A549 (cell line): ENCODE measurements at regions not wholly inside any gene's neighbourhood (a gene's known extent, or its start where the extent isn't known, plus 50 kb on each side); places are given as distances from the start of the nearest gene placed in this dataset.

ENCODE experiments used
- ATAC-seq, 2 experiments: fragments of 200-7000 bp in 1 of 2; fragments of >200 bp in 1 of 2; cut with Nextera tagmentation in 1 of 2; cut with Tn5 transposase in 1 of 2; 3 replicates each; pipeline versions ENCODE4 v1.8.0 to v1.9.1; 2018 to 2020; ENCODE audit warnings: mild to moderate bottlenecking in 1 of 2, moderate library complexity in 1 of 2
- CTCF ChIA-PET: fragments of 300-600 bp; sonication (Branson Sonifier 250); formaldehyde crosslinking; extraction: SDS; loops from one replicate; lab custom pipeline; 2021; ENCODE audit warnings: antibody characterized with exemption, inconsistent platforms; lab: Yijun Ruan, JAX
- POLR2A ChIA-PET: fragments of 350-600 bp; formaldehyde crosslinking; extraction: SDS; loops from one replicate; lab custom pipeline; 2021; ENCODE audit warnings: antibody characterized with exemption, inconsistent platforms; lab: Yijun Ruan, JAX
- DNase-seq, 2 experiments: peaks; one replicate each; pipeline versions ENCODE4 v3.0.0 to v3.0.0-alpha.2; 2011 to 2016; ENCODE audit warnings: low read depth in 1 of 2, low spot score in 1 of 2
- FAIRE-seq: peaks from 2 replicates; lab custom pipeline; 2011; peaks lifted over from hg19 to GRCh38; lab: Jason Lieb, UNC
- H3K27ac ChIP-seq, 2 experiments: fragments of >200 bp; sonication (Bioruptor Twin); formaldehyde crosslinking; 3 replicates each; pipeline ENCODE4 v1.5.1; 2016 to 2017
- H3K4me1 ChIP-seq: fragments of >200 bp; sonication (Bioruptor Twin); formaldehyde crosslinking; 3 replicates; pipeline ENCODE4 v1.6.1; 2016
- H3K4me2 ChIP-seq: fragments of >200 bp; sonication (Bioruptor Twin); formaldehyde crosslinking; 3 replicates; pipeline ENCODE4 v1.6.1; 2016
- H3K4me3 ChIP-seq: fragments of >200 bp; sonication (Bioruptor Twin); formaldehyde crosslinking; 3 replicates; pipeline ENCODE4 v1.5.1; 2016
- H3K9me3 ChIP-seq: fragments of >200 bp; sonication (Bioruptor Twin); formaldehyde crosslinking; 3 replicates; pipeline ENCODE4 v1.6.1; 2016
- CBX8 ChIP-seq: fragments of 200-600 bp; sonication (generic); IDR thresholded peaks from 2 replicates; pipeline ENCODE4 v1.6.1; 2016
- CEBPB ChIP-seq, 2 experiments: fragments of >200 bp in 1 of 2; sonication (Bioruptor Twin) in 1 of 2; formaldehyde crosslinking in 1 of 2; IDR thresholded peaks; 2 replicates each; pipeline ENCODE4 v1.6.1; 2012 to 2016
- EHMT2 ChIP-seq: fragments of 200-600 bp; sonication (generic); IDR thresholded peaks from 2 replicates; pipeline ENCODE4 v1.6.1; 2016; ENCODE audit warnings: antibody characterized with exemption, low read depth, mild to moderate bottlenecking, moderate library complexity
- ESRRA ChIP-seq: fragments of 150-350 bp; IDR thresholded peaks from 2 replicates; pipeline ENCODE4 v1.6.1; 2014; ENCODE audit warnings: mild to moderate bottlenecking, low read length, borderline replicate concordance
- FOSL2 ChIP-seq, 2 experiments: fragments of 450-650 bp in 1 of 2; fragments of >200 bp in 1 of 2; sonication (Bioruptor Twin) in 1 of 2; formaldehyde crosslinking; IDR thresholded peaks; 2 replicates each; pipeline versions ENCODE4 v1.5.0 to v1.6.1; 2016 to 2020; ENCODE audit warnings: mild to moderate bottlenecking in 1 of 2, moderate library complexity in 1 of 2
- HOXA7 ChIP-seq: fragments of 250-450 bp; sonication (Bioruptor Pico); IDR thresholded peaks from 2 replicates; pipeline ENCODE4 v1.5.0; 2020; ENCODE audit warnings: mild to moderate bottlenecking, moderate library complexity
- HOXB13 ChIP-seq: fragments of 250-450 bp; sonication (Bioruptor Pico); IDR thresholded peaks from 2 replicates; pipeline ENCODE4 v1.5.0; 2020; ENCODE audit warnings: low read depth, mild to moderate bottlenecking, moderate library complexity
- KDM1A ChIP-seq: fragments of 200-600 bp; sonication (generic); IDR thresholded peaks from 2 replicates; pipeline ENCODE4 v1.6.1; 2016; ENCODE audit warnings: low read depth, mild to moderate bottlenecking
- MAFK ChIP-seq: fragments of 450-650 bp; IDR thresholded peaks from 2 replicates; pipeline ENCODE4 v1.6.1; 2014; ENCODE audit not compliant: partially characterized antibody
- NPAS2 ChIP-seq: fragments of 250-450 bp; sonication (Bioruptor Pico); IDR thresholded peaks from 2 replicates; pipeline ENCODE4 v1.8.0; 2022; ENCODE audit warnings: mild to moderate bottlenecking, moderate library complexity, borderline replicate concordance
- RAD21 ChIP-seq, 2 experiments: fragments of >200 bp in 1 of 2; sonication (Bioruptor Twin) in 1 of 2; formaldehyde crosslinking in 1 of 2; IDR thresholded peaks in 1 of 2; conservative IDR thresholded peaks in 1 of 2; 2 replicates in 1 of 2; 3 replicates in 1 of 2; pipeline ENCODE4 v1.6.1; 2012 to 2018; ENCODE audit warnings: inconsistent platforms in 1 of 2
- RARB ChIP-seq: fragments of 250-450 bp; sonication (Bioruptor Pico); IDR thresholded peaks from 2 replicates; pipeline ENCODE4 v1.8.0; 2021; ENCODE audit warnings: mild to moderate bottlenecking, moderate library complexity
- RCOR1 ChIP-seq: fragments of 150-350 bp; IDR thresholded peaks from 2 replicates; pipeline ENCODE4 v1.6.1; 2014; ENCODE audit warnings: antibody characterized with exemption, low read length, low read depth
- TFCP2L1 ChIP-seq: fragments of 250-450 bp; sonication (Bioruptor Pico); IDR thresholded peaks from 2 replicates; pipeline ENCODE4 v1.5.0; 2021; ENCODE audit warnings: mild to moderate bottlenecking
- ZNF302 ChIP-seq: fragments of 250-450 bp; sonication (Bioruptor Pico); IDR thresholded peaks from 2 replicates; pipeline ENCODE4 v1.9.0; 2021; ENCODE audit warnings: inconsistent platforms, mild to moderate bottlenecking, moderate library complexity
- ZSCAN20 ChIP-seq: fragments of 250-450 bp; sonication (Bioruptor Pico); IDR thresholded peaks from 2 replicates; pipeline ENCODE4 v1.8.0; 2022; ENCODE audit warnings: mild to moderate bottlenecking, moderate library complexity
- WGBS: methylation state at CpG from one replicate; pipeline ENCODE4 v1.1.6; 2017; ENCODE audit errors: missing lambda C conversion rate; 5-methylcytosine and 5-hydroxymethylcytosine counted together
- TF ChIP-seq, protein P1 (sequence below): IDR thresholded peaks from 2 replicates; pipeline ENCODE4 v1.6.1; 2012
- TF ChIP-seq, protein P2 (sequence below): fragments of 200-600 bp; sonication (generic); IDR thresholded peaks from 2 replicates; pipeline ENCODE4 v1.6.1; 2016; ENCODE audit warnings: antibody characterized with exemption, mild to moderate bottlenecking, moderate library complexity
- TF ChIP-seq, protein P3 (sequence below): fragments of >200 bp; sonication (Bioruptor Twin); formaldehyde crosslinking; IDR thresholded peaks from 2 replicates; pipeline ENCODE4 v1.6.1; 2016
- TF ChIP-seq, protein P4 (sequence below): IDR thresholded peaks from 2 replicates; pipeline ENCODE4 v1.6.1; 2012
- TF ChIP-seq, protein P5 (sequence below): fragments of 450-650 bp; IDR thresholded peaks from 2 replicates; pipeline ENCODE4 v1.6.1; 2014; ENCODE audit warnings: antibody characterized with exemption

DNA sequence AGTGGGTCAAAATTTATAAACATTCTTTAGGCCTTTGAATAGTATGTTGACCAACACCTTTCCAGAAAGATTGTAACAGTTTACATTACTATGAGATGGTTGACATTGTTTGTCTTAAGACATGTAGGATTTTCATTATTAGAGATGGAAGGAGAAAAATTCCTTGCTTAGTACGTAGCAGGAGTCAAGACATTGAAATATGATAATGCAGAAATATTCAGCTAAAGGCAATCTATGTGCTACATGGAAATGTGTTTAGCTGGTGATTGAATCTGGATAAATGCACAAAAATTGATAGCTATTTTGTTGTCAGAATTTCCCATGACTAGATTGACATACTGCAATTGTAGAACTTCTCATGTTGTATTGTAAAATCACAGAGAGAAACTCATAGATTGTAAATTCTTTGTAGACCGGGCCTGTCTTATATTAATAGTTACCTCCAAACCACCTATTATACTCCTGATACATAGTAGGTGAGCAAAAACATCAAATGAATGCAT, 370.4 kb upstream of the CBLB start:
- ATAC-seq (no peak), FAIRE-seq (no peak), DNase-seq (no peak)
- TF ChIP-seq RAD21 (conservative IDR thresholded peaks at IDR 0.05 in 1 of 2, IDR thresholded peaks at IDR 0.05 in 1 of 2): no peak
- TF ChIP-seq RARB (CRISPR knock-in tag): no peak
- CTCF ChIA-PET: no interaction called here
- WGBS: 73% methylated on average over 2 of the region's 2 CpGs
- Histone ChIP-seq H3K4me1 (no peaks in the 10 kb centered on the region), H3K9me3 (no peaks in the 10 kb centered on the region), H3K27ac (no peak overlapping the region), H3K4me3 (no peak overlapping the region), H3K4me2 (no peak overlapping the region)
- POLR2A ChIA-PET: no interaction called here

DNA sequence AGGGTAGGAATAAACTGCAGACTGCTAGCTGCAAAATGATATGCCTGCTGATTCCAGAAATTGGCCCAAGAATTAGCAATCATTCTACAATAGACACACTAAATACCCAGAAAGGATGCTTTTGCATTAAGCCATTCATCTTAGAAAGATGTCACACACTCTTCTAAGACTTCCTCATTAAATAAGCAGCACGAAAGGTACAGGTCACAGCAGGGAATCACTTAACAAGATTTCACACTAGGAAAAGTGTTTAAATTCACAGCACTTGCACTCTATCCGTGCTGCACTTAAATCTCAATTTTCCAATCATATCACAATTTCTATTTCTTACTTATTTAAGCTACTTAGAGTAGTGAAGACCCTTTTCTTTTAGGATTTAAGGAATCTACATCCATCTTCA, 372.8 kb upstream of the CBLB start:
- DNase-seq (no peak), ATAC-seq (no peak), FAIRE-seq (no peak)
- Histone ChIP-seq H3K27ac (no peak overlapping the region), H3K4me1 (no peaks in the 10 kb centered on the region), H3K9me3 (no peaks in the 10 kb centered on the region), H3K4me3 (no peak overlapping the region), H3K4me2 (no peak overlapping the region)
- no peak for TF ChIP-seq FOSL2 (IDR thresholded peaks at IDR 0.05)
- TF ChIP-seq FOSL2 (CRISPR knock-in tag; IDR thresholded peaks at IDR 0.05): no peak
- no peak for TF ChIP-seq HOXA7 (CRISPR knock-in tag)
- TF ChIP-seq RAD21 (conservative IDR thresholded peaks at IDR 0.05 in 1 of 2, IDR thresholded peaks at IDR 0.05 in 1 of 2): no peak
- no peak for TF ChIP-seq KDM1A
- TF ChIP-seq EHMT2: no peak
- TF ChIP-seq, protein P1, sequence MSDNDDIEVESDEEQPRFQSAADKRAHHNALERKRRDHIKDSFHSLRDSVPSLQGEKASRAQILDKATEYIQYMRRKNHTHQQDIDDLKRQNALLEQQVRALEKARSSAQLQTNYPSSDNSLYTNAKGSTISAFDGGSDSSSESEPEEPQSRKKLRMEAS: no peak
- 31% methylated on average over 2 of the region's 2 CpGs for WGBS
- ChIA-PET CTCF (interaction anchor here (0.6 kb wide), 1 partner anchor 16 kb away, joined by 3 read pairs; no protein-coding TSS in a partner anchor), POLR2A (no interaction called here)

DNA sequence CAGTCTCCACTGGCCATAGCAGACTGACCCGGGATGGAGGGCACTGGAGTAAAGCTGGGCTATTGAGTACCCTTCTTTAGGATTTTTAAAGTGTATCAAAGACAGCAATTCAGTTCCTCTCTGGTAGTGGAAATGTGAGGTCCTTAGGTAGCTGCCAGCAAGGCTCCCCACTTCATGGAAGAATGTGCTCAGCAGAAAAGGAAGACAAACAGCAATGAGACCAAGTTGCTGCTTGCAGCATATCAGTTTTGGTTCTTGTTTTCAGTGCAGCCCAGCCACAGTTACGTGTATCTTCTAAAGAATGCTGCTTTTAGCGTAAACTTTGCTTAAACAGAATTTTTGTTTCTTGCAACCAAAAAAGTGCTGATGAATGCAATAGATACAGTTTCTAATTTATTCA, 374.0 kb upstream of the CBLB start:
- H3K27ac ChIP-seq: no peak overlapping the region
- FAIRE-seq (no peak), ATAC-seq (no peak)
- CTCF ChIA-PET: no interaction called here
- no peak overlapping the region for H3K4me2 ChIP-seq
- H3K4me3 ChIP-seq: no peak overlapping the region
- TF ChIP-seq, protein P2, sequence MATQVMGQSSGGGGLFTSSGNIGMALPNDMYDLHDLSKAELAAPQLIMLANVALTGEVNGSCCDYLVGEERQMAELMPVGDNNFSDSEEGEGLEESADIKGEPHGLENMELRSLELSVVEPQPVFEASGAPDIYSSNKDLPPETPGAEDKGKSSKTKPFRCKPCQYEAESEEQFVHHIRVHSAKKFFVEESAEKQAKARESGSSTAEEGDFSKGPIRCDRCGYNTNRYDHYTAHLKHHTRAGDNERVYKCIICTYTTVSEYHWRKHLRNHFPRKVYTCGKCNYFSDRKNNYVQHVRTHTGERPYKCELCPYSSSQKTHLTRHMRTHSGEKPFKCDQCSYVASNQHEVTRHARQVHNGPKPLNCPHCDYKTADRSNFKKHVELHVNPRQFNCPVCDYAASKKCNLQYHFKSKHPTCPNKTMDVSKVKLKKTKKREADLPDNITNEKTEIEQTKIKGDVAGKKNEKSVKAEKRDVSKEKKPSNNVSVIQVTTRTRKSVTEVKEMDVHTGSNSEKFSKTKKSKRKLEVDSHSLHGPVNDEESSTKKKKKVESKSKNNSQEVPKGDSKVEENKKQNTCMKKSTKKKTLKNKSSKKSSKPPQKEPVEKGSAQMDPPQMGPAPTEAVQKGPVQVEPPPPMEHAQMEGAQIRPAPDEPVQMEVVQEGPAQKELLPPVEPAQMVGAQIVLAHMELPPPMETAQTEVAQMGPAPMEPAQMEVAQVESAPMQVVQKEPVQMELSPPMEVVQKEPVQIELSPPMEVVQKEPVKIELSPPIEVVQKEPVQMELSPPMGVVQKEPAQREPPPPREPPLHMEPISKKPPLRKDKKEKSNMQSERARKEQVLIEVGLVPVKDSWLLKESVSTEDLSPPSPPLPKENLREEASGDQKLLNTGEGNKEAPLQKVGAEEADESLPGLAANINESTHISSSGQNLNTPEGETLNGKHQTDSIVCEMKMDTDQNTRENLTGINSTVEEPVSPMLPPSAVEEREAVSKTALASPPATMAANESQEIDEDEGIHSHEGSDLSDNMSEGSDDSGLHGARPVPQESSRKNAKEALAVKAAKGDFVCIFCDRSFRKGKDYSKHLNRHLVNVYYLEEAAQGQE: no peak
- peak; percentile 9 for TF ChIP-seq MAFK
- TF ChIP-seq HOXB13 (CRISPR knock-in tag): no peak
- TF ChIP-seq, all 56 proteins: peak for 1
- Histone ChIP-seq H3K4me1 (no peaks in the 10 kb centered on the region), H3K9me3 (no peaks in the 10 kb centered on the region)
- POLR2A ChIA-PET: no interaction called here
- WGBS: 55% methylated on average over 3 of the region's 3 CpGs
- no peak for DNase-seq

DNA sequence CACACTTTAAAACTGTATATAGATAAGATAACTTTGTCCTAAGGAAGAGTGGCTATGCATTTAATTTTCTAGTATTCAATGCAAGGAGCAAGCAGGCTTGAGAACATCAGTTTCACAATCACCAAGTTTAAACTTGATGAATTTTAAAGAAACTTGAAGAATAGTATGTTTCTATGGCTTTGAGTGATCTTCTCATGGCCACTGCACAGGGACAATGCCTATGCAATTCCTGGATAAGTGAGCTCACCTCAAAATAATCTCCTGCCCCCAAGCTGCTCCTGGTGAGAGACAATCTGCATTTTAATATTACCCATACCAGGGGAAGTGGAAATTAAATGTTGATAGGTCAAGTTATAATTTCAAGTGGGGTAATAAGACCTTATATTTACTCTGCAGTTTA, 376.6 kb upstream of the CBLB start:
- H3K27ac ChIP-seq: no peak overlapping the region
- H3K9me3 ChIP-seq: no peaks in the 10 kb centered on the region; the same call in 2 of the 3 replicates
- no peak overlapping the region for H3K4me2 ChIP-seq
- TF ChIP-seq, protein P3, sequence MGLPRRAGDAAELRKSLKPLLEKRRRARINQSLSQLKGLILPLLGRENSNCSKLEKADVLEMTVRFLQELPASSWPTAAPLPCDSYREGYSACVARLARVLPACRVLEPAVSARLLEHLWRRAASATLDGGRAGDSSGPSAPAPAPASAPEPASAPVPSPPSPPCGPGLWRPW: no peak
- TF ChIP-seq, protein P4, sequence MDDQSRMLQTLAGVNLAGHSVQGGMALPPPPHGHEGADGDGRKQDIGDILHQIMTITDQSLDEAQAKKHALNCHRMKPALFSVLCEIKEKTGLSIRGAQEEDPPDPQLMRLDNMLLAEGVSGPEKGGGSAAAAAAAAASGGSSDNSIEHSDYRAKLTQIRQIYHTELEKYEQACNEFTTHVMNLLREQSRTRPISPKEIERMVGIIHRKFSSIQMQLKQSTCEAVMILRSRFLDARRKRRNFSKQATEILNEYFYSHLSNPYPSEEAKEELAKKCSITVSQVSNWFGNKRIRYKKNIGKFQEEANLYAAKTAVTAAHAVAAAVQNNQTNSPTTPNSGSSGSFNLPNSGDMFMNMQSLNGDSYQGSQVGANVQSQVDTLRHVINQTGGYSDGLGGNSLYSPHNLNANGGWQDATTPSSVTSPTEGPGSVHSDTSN: no peak
- TF ChIP-seq ESRRA: no peak
- TF ChIP-seq, protein P5, sequence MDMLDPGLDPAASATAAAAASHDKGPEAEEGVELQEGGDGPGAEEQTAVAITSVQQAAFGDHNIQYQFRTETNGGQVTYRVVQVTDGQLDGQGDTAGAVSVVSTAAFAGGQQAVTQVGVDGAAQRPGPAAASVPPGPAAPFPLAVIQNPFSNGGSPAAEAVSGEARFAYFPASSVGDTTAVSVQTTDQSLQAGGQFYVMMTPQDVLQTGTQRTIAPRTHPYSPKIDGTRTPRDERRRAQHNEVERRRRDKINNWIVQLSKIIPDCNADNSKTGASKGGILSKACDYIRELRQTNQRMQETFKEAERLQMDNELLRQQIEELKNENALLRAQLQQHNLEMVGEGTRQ: no peak
- no peak for TF ChIP-seq EHMT2
- TF ChIP-seq, protein P1: no peak
- TF ChIP-seq ZNF302 (CRISPR knock-in tag): no peak
- TF ChIP-seq RCOR1: no peak
- no peak for TF ChIP-seq RARB (CRISPR knock-in tag)
- TF ChIP-seq KDM1A: no peak
- TF ChIP-seq CEBPB (IDR thresholded peaks at IDR 0.05): no peak
- no peak for TF ChIP-seq NPAS2 (CRISPR knock-in tag)
- TF ChIP-seq CBX8: no peak
- TF ChIP-seq ZSCAN20 (CRISPR knock-in tag): no peak
- no peak for TF ChIP-seq TFCP2L1 (CRISPR knock-in tag)
- H3K4me3 ChIP-seq: no peak overlapping the region
- FAIRE-seq (no peak), ATAC-seq (no peak), DNase-seq (no peak)
- ChIA-PET POLR2A (no interaction called here), CTCF (interaction anchor here (1.0 kb wide), 1 partner anchor 819 kb away, joined by 3 read pairs; no protein-coding TSS in a partner anchor)
- H3K4me1 ChIP-seq: no peaks in the 10 kb centered on the region
